Erythroblast (primary cell): ENCODE measurements at regions not wholly inside any gene's neighbourhood (a gene's known extent, or its start where the extent isn't known, plus 50 kb on each side); places are given as distances from the start of the nearest gene placed in this dataset.
"Not testable (repeated sequence)": the region's sequence is repeated elsewhere in the genome, so short reads cannot be mapped to it uniquely, and the experiment has no call there.

Experiments
- GATA1 ChIP-seq: IDR thresholded peaks from 2 replicates; pipeline ENCODE4 v1.6.1; 2011; ENCODE audit warnings: low read depth, mild to moderate bottlenecking, control low read depth, low read length, moderate library complexity
- POLR2A ChIP-seq: IDR thresholded peaks from 2 replicates; pipeline ENCODE4 v1.6.1; 2011; ENCODE audit warnings: mild to moderate bottlenecking, low read length

GRCh38 chr2:123805746-123806145, 219.3 kb upstream of the CNTNAP5 start:
- not testable (repeated sequence) for TF ChIP-seq POLR2A, GATA1
